ENCODE measurements at regions not wholly inside any gene's neighbourhood (a gene's known extent, or its start where the extent isn't known, plus 50 kb on each side); places are given as distances from the start of the nearest gene placed in this dataset.

GRCh38 chr5:45862763-45863162 lies 166.6 kb upstream of the HCN1 start:
- TF ChIP-seq JUND (CRISPR knock-in tag; IDR thresholded peaks at IDR 0.05), result no peak
- no peak for TF ChIP-seq CTCF (CRISPR knock-in tag; IDR thresholded peaks at IDR 0.05)
- no peak for TF ChIP-seq EZH2 (conservative IDR thresholded peaks at IDR 0.05; ENCODE audit: low read depth, low read length)
- no peak for TF ChIP-seq ZNF558 (CRISPR knock-in tag; IDR thresholded peaks at IDR 0.05; ENCODE audit: borderline replicate concordance)
- TF ChIP-seq ARHGAP35 (CRISPR knock-in tag; IDR thresholded peaks at IDR 0.05; ENCODE audit: borderline replicate concordance), result no peak
- no peak for TF ChIP-seq DR1 (CRISPR knock-in tag; IDR thresholded peaks at IDR 0.05)
- TF ChIP-seq ZNF703 (CRISPR knock-in tag; IDR thresholded peaks at IDR 0.05; ENCODE audit: borderline replicate concordance), result no peak
- no peak for TF ChIP-seq JUN (CRISPR knock-in tag; IDR thresholded peaks at IDR 0.05)
- TF ChIP-seq ELF1 (CRISPR knock-in tag; IDR thresholded peaks at IDR 0.05), result no peak
- no peak for TF ChIP-seq GMEB2 (CRISPR knock-in tag; IDR thresholded peaks at IDR 0.05; ENCODE audit: low read depth)
- no peak for TF ChIP-seq MLX (CRISPR knock-in tag; IDR thresholded peaks at IDR 0.05)
- no peak for TF ChIP-seq CHD2 (IDR thresholded peaks at IDR 0.05; ENCODE audit: low read depth, low read length)

Data from HepG2 (cell line).